Hematopoietic multipotent progenitor cell treated with erythropoietin and hydrocortisone succinate and interleukin-3 and kit ligand, for 17 days (in vitro differentiated cells): ENCODE measurements at regions not wholly inside any gene's neighbourhood (a gene's known extent, or its start where the extent isn't known, plus 50 kb on each side); places are given as distances from the start of the nearest gene placed in this dataset.
"Not testable (repeated sequence)": the region's sequence is repeated elsewhere in the genome, so short reads cannot be mapped to it uniquely, and the experiment has no call there.

Experiments used
- DNase-seq: peaks from one replicate; pipeline ENCODE4 v3.0.0-alpha.2; 2015; ENCODE audit warnings: low spot score

- DNase-seq: no peak
Measured at GRCh38 chr6:50899306-50899870, 80.7 kb downstream of the TFAP2B start.

- DNase-seq: no peak
Measured at GRCh38 chr6:50902260-50902659, 83.6 kb downstream of the TFAP2B start.

GRCh38 chr6:50905297-50905696 is 86.6 kb downstream of the TFAP2B start:
- DNase-seq: no peak

- no peak for DNase-seq
Measured at GRCh38 chr6:50907565-50907964, 88.9 kb downstream of the TFAP2B start.

GRCh38 chr6:50913105-50913770 is 94.6 kb downstream of the TFAP2B start:
- no peak for DNase-seq

GRCh38 chr6:50921378-50921777 is 102.7 kb downstream of the TFAP2B start:
- not testable (repeated sequence) for DNase-seq

GRCh38 chr6:50921968-50922367 is 103.3 kb downstream of the TFAP2B start:
- DNase-seq: no peak

- DNase-seq: no peak
Measured at GRCh38 chr6:50922579-50923525, 104.2 kb downstream of the TFAP2B start.

GRCh38 chr6:50924758-50925157 is 106.1 kb downstream of the TFAP2B start:
- DNase-seq: no peak

- DNase-seq: no peak
Measured at GRCh38 chr6:50925548-50925947, 106.9 kb downstream of the TFAP2B start.

- no peak for DNase-seq
Measured at GRCh38 chr6:50925981-50926380, 107.3 kb downstream of the TFAP2B start.

GRCh38 chr6:50927800-50928199 is 109.1 kb downstream of the TFAP2B start:
- DNase-seq: no peak

- DNase-seq: no peak
Measured at GRCh38 chr6:50929323-50929722, 110.7 kb downstream of the TFAP2B start.

- DNase-seq: no peak
Measured at GRCh38 chr6:50935442-50935841, 116.8 kb downstream of the TFAP2B start.

GRCh38 chr6:50936277-50936681 is 117.6 kb downstream of the TFAP2B start:
- DNase-seq: no peak

- no peak for DNase-seq
Measured at GRCh38 chr6:50939931-50940330, 121.3 kb downstream of the TFAP2B start.

GRCh38 chr6:50945789-50946188 is 127.1 kb downstream of the TFAP2B start:
- DNase-seq: no peak

GRCh38 chr6:50952092-50952907 is 133.6 kb downstream of the TFAP2B start:
- DNase-seq: no peak

- no peak for DNase-seq
Measured at GRCh38 chr6:50956014-50956413, 137.3 kb downstream of the TFAP2B start.

- no peak for DNase-seq
Measured at GRCh38 chr6:50958148-50958697, 139.6 kb downstream of the TFAP2B start.

GRCh38 chr6:50959081-50959641 is 140.5 kb downstream of the TFAP2B start:
- DNase-seq: peak; percentile 56
